HEK293 (cell line): ENCODE measurements at regions not wholly inside any gene's neighbourhood (a gene's known extent, or its start where the extent isn't known, plus 50 kb on each side); places are given as distances from the start of the nearest gene placed in this dataset.

ENCODE experiments used
- FEZF1 ChIP-seq: fragments of 450-650 bp; formaldehyde crosslinking; IDR thresholded peaks from 2 replicates; pipeline ENCODE4 v1.5.1; 2016; ENCODE audit warnings: missing biosample characterization, missing genetic modification characterization
- ZNF555 ChIP-seq: fragments of 450-650 bp; formaldehyde crosslinking; conservative IDR thresholded peaks from 2 replicates; pipeline ENCODE4 v1.5.1; 2017; ENCODE audit warnings: missing biosample characterization, mild to moderate bottlenecking, missing genetic modification characterization, inconsistent platforms
- TF ChIP-seq, protein P1 (sequence below): fragments of 450-650 bp; formaldehyde crosslinking; IDR thresholded peaks from 2 replicates; pipeline ENCODE4 v1.5.1; 2016; ENCODE audit warnings: missing biosample characterization, missing genetic modification characterization

DNA sequence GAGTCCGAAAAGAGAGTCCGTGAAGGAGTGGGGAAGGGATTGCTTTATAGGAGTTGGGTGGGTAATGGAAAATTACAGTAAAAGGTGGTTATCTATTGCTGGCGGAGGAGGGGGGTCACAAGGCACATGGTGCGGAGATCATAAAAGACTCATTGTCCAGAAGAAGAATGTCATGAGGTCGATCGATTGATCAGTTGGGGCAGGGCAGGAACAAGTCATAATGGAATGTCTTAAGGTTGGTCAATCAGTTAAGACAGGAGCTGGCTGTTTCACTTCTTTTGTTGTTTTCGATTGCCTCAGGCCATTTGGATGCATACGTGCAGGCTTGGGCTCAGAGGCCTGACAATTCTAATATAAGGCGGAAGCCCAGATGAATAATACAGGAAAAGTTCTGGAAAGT, 473.0 kb upstream of the TNP1 start:
- TF ChIP-seq, protein P1, sequence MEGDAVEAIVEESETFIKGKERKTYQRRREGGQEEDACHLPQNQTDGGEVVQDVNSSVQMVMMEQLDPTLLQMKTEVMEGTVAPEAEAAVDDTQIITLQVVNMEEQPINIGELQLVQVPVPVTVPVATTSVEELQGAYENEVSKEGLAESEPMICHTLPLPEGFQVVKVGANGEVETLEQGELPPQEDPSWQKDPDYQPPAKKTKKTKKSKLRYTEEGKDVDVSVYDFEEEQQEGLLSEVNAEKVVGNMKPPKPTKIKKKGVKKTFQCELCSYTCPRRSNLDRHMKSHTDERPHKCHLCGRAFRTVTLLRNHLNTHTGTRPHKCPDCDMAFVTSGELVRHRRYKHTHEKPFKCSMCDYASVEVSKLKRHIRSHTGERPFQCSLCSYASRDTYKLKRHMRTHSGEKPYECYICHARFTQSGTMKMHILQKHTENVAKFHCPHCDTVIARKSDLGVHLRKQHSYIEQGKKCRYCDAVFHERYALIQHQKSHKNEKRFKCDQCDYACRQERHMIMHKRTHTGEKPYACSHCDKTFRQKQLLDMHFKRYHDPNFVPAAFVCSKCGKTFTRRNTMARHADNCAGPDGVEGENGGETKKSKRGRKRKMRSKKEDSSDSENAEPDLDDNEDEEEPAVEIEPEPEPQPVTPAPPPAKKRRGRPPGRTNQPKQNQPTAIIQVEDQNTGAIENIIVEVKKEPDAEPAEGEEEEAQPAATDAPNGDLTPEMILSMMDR (tag by site-specific recombination), result no peak
- TF ChIP-seq FEZF1 (no peak), ZNF555 (tag by site-specific recombination) (no peak)
